Endothelial cell of umbilical vein (primary cell): ENCODE measurements at regions not wholly inside any gene's neighbourhood (a gene's known extent, or its start where the extent isn't known, plus 50 kb on each side); places are given as distances from the start of the nearest gene placed in this dataset.
"Not testable (repeated sequence)": the region's sequence is repeated elsewhere in the genome, so short reads cannot be mapped to it uniquely, and the experiment has no call there.

Experiments
- CTCF ChIP-seq, 2 donors: IDR thresholded peaks; 1 replicate in 1 of 2; 2 replicates in 1 of 2; pipeline ENCODE4 v1.5.1; 2011; ENCODE audit warnings: low read length in 2 of 2, mild to moderate bottlenecking in 2 of 2, moderate library complexity in 2 of 2, control low read depth in 1 of 2, inconsistent platforms in 1 of 2, low read depth in 1 of 2; ENCODE audit not compliant: insufficient read depth in 1 of 2; ENCODE audit errors: extremely low read depth in 1 of 2
- EZH2 ChIP-seq: IDR thresholded peaks from 2 replicates; pipeline ENCODE4 v1.6.1; 2012; ENCODE audit warnings: borderline replicate concordance, low read depth, mild to moderate bottlenecking, moderate library complexity, low read length, inconsistent platforms; ENCODE audit not compliant: severe bottlenecking
- MAX ChIP-seq: IDR thresholded peaks from 2 replicates; pipeline ENCODE4 v1.6.1; 2011; ENCODE audit not compliant: insufficient read depth, insufficient read length
- POLR2A ChIP-seq: IDR thresholded peaks from 2 replicates; pipeline ENCODE4 v1.6.1; 2012; ENCODE audit warnings: low read depth, mild to moderate bottlenecking, control low read depth, low read length

- not testable (repeated sequence) for TF ChIP-seq CTCF (IDR thresholded peaks at IDR 0.05; ENCODE audit: extremely low read depth in 1 of 2, insufficient read depth in 1 of 2, low read depth in 1 of 2, low read length in 2 of 2); EZH2; POLR2A; MAX
Observed at GRCh38 chr1:83476518-83476917, 522.4 kb downstream of the TTLL7 start.
